ENCODE measurements at regions not wholly inside any gene's neighbourhood (a gene's known extent, or its start where the extent isn't known, plus 50 kb on each side); places are given as distances from the start of the nearest gene placed in this dataset.

GRCh38 chr9:2481216-2481615 lies 140.4 kb upstream of the VLDLR start (continued):
- TF ChIP-seq ZFP91 (CRISPR knock-in tag; IDR thresholded peaks at IDR 0.05) (no peak), FOXA3 (CRISPR knock-in tag; conservative IDR thresholded peaks at IDR 0.05 in 1 of 2, IDR thresholded peaks at IDR 0.05 in 1 of 2) (no peak), ZNF224 (CRISPR knock-in tag; IDR thresholded peaks at IDR 0.05) (no peak)

GRCh38 chr9:2486988-2487387 lies 134.6 kb upstream of the VLDLR start:
- ChIA-PET POLR2A (no interaction called here), CTCF (ENCODE audit: low intra/inter-chr PET ratio) (no interaction called here)
- Histone ChIP-seq H3K27ac (ENCODE audit: extremely low read depth, low read depth, low read length) (no peak overlapping the region), H3K79me2 (ENCODE audit: control insufficient read depth, insufficient read depth, low read length) (no peaks in the 10 kb centered on the region), H3K36me3 (ENCODE audit: control insufficient read depth, insufficient read depth, low read length) (no peaks in the 10 kb centered on the region), H3K9me1 (ENCODE audit: control insufficient read depth, insufficient read depth, low read length) (no peaks in the 10 kb centered on the region), H2AFZ (ENCODE audit: low read depth, low read length) (no peak overlapping the region), H3K4me3 (no peak overlapping the region), H4K20me1 (replicated peaks; ENCODE audit: control insufficient read depth, insufficient read depth, low read length) (no peaks in the 10 kb centered on the region; the same call in 1 of the 2 replicates), H3K27me3 (ENCODE audit: control insufficient read depth in 2 of 2, insufficient read depth in 2 of 2, low read length in 2 of 2) (no peaks in the 10 kb centered on the region), H3K9ac (ENCODE audit: insufficient read depth in 1 of 2, low read depth in 2 of 2, low read length in 2 of 2) (no peak overlapping the region), H3K4me1 (replicated peaks in 1 of 2; ENCODE audit: control insufficient read depth in 2 of 2, insufficient read depth in 2 of 2, low read length in 2 of 2) (no peaks in the 10 kb centered on the region), H3K4me2 (ENCODE audit: insufficient read depth, low read length) (no peak overlapping the region), H3K9me3 (replicated peaks; ENCODE audit: control insufficient read depth, insufficient read depth, low read depth, low read length) (no peaks in the 10 kb centered on the region)
- BruUV-seq (replicated peaks): no TSS peak
- FAIRE-seq: no peak
- intact Hi-C loops (cut with micrococcal nuclease) (no loop called here), in situ Hi-C loops (cut with MboI) (no loop called here)
- TF ChIP-seq TCF7 (IDR thresholded peaks at IDR 0.05; ENCODE audit: borderline replicate concordance) (no peak), CCNT2 (IDR thresholded peaks at IDR 0.05; ENCODE audit: borderline replicate concordance, extremely low read depth, insufficient read length, low read depth, low read length) (no peak), MECOM (CRISPR knock-in tag; IDR thresholded peaks at IDR 0.05) (no peak), ZNF655 (CRISPR knock-in tag; IDR thresholded peaks at IDR 0.05) (no peak)
- no peak for DNase-seq (ENCODE audit: extremely low read depth in 1 of 4, low spot score in 3 of 4)
- no peak for ATAC-seq
